Skin epidermis (tissue), 12 donors: ENCODE measurements at regions not wholly inside any gene's neighbourhood (a gene's known extent, or its start where the extent isn't known, plus 50 kb on each side); places are given as distances from the start of the nearest gene placed in this dataset.
"Not testable (repeated sequence)": the region's sequence is repeated elsewhere in the genome, so short reads cannot be mapped to it uniquely, and the experiment has no call there.

ENCODE experiments used
- H3K27ac ChIP-seq, 21 experiments: fragments of 200-600 bp; sonication (generic) in 11 of 21; one replicate each; pipeline ENCODE4 v1.5.0; 2020; ENCODE audit warnings: mild to moderate bottlenecking in 3 of 21, inconsistent platforms in 2 of 21, moderate library complexity in 2 of 21
- H3K4me3 ChIP-seq, 7 experiments: fragments of 200-600 bp; sonication (generic) in 2 of 7; one replicate each; pipeline ENCODE4 v1.5.0; 2020; ENCODE audit warnings: inconsistent platforms in 2 of 7, mild to moderate bottlenecking in 2 of 7, moderate library complexity in 1 of 7

DNA sequence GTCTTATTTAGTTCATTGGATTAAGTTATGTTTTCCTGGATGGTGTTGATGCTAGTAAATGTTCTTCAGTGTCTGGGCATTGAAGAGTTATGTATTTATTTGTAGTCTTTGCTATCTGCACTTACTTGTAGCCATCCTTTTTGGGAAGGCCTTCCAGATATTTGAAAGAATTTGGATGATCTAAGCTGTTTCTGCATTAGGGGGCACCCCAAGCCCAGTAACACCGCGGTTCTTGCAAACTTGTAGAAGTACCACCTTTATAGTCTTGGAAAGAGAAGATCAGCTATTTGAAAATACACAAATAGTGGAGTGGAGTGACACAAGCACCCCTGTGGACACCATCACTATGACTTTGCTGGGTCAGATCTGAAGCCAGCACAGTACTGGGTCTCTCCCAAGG lies 175.9 kb upstream of the KIF2B start:
- H3K4me3 ChIP-seq: no peak overlapping the region
- H3K27ac ChIP-seq: no peak overlapping the region

DNA sequence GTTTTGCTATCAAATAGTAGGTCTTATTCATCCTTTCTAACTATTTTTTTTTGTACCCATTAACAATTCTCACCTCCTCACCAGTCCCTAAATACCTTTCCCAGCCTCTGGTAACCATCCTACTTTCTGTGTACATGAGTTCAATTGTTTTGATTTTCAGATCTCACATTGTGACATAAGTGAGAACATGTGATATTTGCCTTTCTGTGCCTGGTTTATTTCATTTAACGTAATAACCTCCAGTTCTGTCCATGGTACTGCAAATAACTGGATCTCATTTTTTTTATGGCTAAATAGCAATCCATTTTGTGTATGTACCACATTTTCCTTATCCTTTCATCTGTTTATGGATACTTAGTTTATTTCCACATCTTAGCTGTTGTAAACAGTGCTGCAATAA lies 181.9 kb upstream of the KIF2B start:
- no peak overlapping the region for H3K4me3 ChIP-seq

DNA sequence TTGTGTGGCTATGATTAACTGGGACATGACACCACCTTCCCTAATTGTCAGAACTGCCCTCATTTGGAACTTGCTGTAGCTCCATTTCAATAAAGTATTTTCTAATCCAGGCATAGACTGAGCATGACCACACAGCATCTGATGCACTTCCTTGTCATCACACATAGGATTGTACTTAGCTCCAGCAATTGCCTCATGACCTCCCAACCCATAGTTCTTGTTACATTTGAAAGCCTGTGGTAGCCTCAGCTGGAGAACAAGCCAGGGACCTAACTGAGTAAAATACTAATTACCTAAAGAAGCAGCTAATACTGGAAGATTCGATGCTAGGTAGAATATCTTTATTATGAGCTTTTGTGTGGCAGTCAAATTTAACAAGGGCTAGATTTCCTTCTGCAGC lies 187.3 kb upstream of the KIF2B start:
- Histone ChIP-seq H3K27ac (no peak overlapping the region), H3K4me3 (no peak overlapping the region)

More for the DNA sequence above, 181.9 kb upstream of the KIF2B start:
- H3K27ac ChIP-seq: no peak overlapping the region

DNA sequence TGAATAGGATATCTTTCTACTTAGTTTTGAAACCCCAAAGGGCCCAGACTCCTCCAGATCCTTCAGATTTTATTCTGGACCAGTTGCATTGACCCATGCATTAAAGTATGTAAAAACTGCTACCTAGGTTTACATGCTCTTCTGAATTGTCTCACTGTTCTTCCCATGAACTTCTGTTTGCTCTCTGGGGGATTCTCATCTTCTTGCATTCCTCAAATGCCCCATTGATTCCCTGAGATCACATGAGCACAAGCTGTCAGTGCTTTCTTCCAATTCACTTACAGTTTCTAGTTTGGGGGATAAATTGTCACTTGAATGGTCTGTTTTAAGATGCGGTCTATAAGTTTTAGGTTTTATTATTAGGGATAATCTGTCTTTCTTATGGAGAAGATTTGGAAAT lies 188.9 kb upstream of the KIF2B start:
- no peak overlapping the region for H3K4me3 ChIP-seq
- no peak overlapping the region for H3K27ac ChIP-seq

DNA sequence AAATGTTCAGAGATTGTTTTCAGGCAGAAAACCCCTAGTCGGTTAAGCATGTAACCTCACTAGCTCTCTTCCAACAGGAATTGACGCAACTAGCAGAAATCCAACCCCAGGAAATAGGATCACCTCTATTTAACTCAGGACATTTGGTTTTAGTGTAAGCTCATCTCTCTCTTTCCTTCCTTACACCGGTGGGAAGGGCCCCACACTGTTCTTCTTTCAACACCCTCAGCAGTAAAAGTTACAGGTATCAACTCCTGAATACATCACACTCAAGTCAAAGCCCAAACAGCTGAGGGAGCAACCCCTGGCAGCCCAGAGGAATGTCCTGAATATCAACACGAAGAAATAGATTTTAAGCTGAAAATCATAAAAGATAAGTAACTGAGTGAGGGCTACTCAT lies 191.2 kb upstream of the KIF2B start:
- Histone ChIP-seq H3K4me3 (no peak overlapping the region), H3K27ac (no peak overlapping the region)

DNA sequence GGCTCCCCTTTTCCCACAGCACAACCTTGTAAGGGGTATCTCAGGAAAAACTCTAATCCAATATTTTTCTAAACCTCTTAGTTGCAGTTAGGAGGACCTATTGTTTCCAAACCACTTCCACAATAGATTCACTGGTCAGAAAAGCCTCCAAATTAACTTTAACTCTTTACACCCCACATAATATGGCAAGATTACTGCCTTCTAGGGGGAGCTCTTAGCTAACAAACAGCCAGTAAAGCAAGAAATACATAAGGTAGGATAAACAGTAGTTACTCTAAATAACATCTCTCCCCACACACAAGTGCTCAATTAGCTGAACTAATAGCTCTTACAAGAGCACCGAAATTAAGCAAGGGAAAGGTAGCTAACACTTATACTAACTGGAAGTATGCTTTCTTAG lies 192.1 kb upstream of the KIF2B start:
- H3K4me3 ChIP-seq: no peak overlapping the region
- no peak overlapping the region for H3K27ac ChIP-seq

DNA sequence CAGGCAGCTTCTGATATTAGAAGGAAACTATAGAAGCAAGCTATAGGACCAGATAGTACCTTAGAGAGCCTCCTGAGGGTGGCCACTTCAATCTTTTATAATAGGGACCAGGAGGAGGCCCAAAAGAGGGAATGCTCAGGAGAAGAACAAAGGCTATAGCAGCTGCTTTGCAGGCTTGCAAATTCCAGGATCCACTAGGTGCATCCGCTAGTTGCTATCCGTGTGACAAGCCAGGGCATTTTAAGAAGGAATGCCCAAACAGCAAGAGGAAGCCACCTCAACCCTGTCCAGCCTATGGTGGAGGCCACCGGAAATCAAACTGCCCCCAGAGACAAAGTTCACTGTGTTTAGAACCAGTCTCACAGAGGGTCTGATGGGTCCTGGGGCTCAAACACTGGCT lies 192.6 kb upstream of the KIF2B start:
- Histone ChIP-seq H3K4me3 (no peak overlapping the region), H3K27ac (no peak overlapping the region)

DNA sequence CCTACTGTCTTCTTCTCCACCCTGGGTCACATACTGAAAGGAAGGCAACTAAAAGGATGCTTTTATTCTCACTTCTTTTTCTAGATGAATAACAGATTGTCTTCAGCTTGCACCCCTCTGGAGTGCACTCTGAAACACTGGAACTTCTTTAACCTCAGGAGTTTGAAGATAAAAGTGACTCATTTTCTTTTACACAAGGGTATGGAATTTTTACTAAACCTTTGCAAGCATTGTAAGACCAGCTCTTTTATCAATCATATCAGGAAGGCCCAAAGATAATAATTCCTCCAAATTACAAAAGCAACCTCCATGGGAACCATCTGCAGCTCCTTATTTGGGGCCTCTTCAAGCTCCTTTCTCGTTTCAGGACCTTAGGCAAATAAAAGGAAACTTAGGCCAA lies 193.5 kb upstream of the KIF2B start:
- Histone ChIP-seq H3K27ac (no peak overlapping the region), H3K4me3 (no peak overlapping the region)

DNA sequence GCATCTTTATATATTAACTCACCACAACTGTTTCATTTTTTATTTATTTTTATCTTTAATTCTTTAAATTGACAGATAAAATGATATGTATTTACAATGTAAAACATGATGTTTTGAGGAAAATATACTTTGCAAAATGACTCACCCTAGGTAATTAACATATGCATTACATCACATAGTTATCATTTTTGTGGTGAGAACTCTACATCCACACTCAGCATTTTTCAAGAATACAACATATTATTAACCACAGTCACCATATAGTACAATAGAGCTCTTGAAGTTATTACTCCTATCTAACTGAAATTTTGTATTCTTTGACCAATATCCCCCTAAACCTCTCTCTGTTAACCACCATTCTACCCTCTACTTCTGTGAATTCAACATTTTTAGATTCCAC lies 194.7 kb upstream of the KIF2B start:
- H3K4me3 ChIP-seq: no peak overlapping the region
- no peak overlapping the region for H3K27ac ChIP-seq

DNA sequence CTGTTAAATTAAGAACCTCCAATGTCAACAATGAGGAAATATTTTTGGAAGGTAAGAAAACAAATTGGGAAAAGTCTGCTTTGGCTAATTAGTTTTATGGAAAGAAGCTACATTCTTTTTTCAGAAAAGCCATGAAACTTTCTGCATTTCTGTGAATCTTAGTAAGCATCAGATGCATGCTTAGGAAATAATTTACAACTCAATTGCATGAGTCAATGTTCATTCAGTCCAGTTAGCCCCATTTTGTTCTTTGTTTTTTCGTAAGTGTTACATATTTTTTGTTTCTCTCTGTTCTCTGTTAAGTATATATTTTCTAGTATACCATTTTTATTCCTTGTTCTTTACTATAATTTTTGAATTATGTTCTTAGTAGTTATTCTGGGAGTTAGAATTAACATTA lies 195.2 kb upstream of the KIF2B start:
- Histone ChIP-seq H3K27ac (no peak overlapping the region), H3K4me3 (no peak overlapping the region)

DNA sequence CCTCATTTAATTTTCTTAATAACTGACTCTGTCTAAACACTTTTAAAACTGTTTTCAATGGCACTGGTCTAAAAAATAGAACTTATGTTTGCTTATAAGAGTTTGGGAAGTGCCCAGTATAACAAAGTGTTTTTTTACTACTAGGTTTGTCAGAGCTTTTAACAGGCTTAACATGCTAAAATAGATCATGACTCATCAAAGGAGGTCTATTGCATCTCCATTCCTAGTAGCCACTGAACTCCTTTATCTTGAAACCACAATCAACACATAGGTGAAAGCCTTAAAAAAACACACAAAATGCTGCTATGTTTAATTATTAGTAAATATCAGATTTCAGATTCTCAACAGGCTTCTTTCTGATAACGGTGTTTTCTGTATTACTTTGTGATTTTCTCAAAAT lies 196.4 kb upstream of the KIF2B start:
- Histone ChIP-seq H3K4me3 (no peak overlapping the region), H3K27ac (no peak overlapping the region)

DNA sequence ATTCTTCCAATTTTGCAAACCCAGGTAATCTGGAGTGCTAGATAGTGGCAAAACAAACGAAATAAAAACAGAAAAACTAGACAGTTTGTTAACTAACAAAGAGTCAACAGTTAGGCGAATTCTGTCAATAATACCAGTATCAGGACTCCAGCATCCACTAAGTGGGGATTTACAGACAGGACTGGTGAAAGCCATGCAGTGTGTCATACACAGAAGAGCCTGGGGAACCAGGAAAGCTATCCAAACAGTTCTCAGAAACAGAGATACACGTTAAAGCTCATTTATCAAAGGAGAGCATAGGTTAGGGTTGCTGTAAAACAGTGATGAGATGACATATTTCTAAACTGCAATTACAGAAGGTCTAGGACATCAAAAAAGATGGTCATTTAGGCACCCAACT lies 203.7 kb upstream of the KIF2B start:
- H3K27ac ChIP-seq: no peak overlapping the region
- no peak overlapping the region for H3K4me3 ChIP-seq

DNA sequence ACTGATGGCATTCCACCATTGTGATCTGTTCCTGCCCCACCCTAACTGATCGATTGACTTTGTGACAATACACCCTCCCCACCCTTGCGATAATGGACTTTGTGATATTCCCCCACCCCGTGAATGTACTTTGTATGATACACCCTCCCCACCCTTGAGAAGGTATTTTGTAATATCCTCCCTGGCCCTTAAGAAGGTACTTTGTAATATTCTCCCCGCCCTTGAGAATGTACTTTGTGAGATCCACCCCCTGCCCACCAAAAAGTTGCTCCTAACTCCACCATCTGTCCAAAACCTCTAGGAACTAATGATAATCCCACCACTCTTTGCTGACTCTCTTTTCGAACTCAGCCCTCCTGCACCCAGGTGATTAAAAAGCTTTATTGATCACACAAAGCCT lies 214.5 kb upstream of the KIF2B start:
- H3K27ac ChIP-seq, H3K4me3 ChIP-seq: not testable (repeated sequence)

DNA sequence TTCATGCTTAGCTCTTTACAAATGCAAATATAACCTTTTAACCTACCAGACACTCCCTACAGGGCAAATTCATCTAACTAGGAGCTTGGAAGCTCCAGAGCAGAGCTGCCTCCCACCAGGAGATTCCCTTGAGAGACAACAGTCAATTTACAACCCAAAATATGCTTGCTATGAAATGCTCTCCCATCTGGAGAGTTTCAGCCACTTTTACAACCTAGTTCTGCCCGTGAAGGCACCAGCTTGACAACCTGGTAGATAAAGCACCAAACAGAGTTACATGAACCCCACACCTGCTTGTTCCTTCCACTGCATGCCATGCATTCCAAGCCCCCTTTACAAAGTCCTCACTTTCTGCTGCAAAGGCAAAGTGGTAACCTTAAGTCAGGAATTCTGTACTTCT lies 215.3 kb upstream of the KIF2B start:
- Histone ChIP-seq H3K27ac (no peak overlapping the region), H3K4me3 (no peak overlapping the region)

DNA sequence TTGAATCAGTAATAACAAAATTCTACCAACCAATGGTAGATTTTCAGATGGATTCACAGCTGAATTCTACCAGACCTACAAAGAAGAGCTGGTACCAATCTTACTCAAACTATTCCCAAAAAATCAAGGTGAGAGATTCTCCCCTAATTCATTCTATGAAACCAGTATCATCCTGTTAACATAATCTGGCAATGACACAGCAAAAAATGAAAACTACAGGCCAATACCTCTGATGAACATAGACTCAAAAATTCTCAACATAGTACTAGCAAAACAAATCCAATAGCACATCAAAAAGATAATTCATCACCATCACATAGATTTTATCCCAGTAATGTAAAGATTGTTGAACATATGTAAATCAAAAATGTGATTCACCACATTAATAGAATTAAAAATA lies 234.4 kb upstream of the KIF2B start:
- Histone ChIP-seq H3K4me3 (no peak overlapping the region), H3K27ac (no peak overlapping the region)

DNA sequence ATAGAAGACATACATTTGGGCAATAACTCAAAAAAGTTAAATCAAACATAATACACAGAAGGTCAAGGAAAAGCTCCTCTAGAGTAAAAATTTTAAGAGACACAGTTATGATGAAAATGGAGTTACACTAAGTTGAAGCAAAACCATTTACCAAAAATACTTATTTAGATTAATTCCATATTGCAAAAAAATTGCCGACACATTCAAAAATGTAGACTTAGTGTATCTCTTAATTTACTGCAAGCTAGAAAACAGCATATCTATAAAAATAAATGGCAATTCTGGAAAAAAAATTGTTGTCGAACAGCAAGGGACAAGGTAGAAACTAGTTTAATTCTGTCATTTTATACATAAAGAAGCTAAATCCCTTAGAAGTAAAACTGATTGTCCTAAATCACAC lies 248.7 kb upstream of the KIF2B start:
- Histone ChIP-seq H3K27ac (no peak overlapping the region), H3K4me3 (no peak overlapping the region)

DNA sequence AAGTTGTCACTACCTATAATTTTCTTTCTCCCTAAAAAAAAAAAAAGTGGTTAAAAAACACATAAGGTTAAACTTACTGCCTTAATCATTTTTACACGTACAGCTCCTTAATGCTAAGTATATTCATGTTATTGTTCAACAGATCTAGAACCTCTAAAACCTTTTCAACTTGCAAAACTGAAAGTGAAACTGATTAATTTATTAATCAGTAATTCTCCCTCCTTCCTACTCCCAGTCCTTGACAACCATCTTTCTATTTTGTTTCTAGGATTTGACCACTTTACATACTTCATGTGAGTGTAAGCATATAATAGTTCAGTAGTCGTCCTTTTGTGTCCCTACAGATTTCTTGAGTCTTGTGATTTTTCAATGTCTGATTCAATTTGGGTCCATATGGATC lies 251.4 kb upstream of the KIF2B start:
- Histone ChIP-seq H3K4me3 (no peak overlapping the region), H3K27ac (no peak overlapping the region)

DNA sequence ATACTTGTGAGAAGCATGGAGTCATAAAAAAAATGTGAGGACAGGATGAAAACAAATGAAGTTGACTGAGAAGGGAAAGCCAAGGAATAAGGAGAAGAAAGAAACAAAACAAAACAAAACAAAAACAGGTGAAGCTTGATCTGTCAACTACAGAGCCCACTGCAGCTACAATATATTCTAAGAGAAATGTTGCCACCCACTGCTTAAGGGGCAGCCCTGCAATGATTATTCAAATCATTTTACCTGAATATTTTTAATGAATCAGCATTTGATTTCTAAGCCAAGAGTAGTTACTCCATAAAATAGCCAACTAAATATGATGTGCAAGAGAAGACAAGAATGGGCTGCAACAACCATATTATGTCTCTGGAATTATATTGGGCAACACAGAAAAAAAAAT lies 252.0 kb upstream of the KIF2B start:
- Histone ChIP-seq H3K4me3 (no peak overlapping the region), H3K27ac (no peak overlapping the region)

DNA sequence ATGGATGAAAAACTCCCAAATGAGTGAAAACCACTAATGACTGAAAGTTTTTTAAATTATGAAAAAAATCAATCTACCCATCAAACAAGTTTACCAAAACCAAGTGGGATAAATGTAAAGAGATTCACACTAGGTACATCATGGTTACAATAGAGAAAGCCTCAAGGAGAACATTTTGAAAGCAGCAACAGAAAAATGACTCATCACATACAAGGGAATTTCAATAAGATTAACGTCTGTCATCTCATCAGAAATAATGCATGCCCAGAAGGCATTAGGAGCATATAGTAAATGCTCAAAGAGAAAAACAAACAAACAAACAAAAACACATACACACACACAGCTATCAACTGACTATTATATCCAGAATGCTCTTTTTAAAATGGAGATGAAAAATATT lies 261.8 kb upstream of the KIF2B start:
- H3K4me3 ChIP-seq: no peak overlapping the region

DNA sequence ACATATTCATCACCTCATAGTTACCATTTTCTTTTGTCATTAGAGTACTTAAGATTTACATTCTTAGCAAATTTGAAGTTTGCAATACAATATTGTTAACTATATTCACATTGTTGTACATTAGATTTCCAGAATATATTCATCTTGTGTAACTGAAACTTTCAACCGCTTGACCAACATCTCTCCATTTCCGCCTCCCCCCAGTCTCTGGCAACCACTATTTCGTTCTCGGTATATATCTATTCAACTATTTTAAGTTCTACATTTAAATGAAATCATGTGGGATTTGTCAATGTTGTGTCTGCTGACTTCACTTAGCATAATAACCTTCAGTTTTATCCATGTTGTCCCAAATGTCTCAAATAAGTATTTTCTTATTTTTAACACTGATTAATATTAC lies 274.5 kb upstream of the KIF2B start:
- Histone ChIP-seq H3K4me3 (no peak overlapping the region), H3K27ac (no peak overlapping the region)

More for the DNA sequence above, 261.8 kb upstream of the KIF2B start:
- H3K27ac ChIP-seq: no peak overlapping the region

DNA sequence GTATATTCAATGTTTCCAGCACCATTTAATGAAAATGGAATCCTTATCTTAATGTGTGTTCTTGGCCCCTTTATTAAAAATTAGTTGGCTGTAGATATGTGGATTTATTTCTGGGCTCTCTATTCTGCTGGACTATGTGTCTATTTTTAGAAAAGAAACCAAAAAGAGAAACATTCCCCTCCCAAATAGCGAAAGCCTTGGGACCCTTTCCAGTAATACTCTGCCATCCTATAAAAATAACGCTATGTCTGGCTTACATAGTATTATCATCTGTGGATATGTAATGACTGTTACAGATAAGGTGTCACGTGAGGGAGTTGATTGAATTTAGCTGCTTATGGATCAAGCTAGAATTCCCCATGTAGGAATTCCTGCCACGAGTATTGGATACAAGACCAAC lies 279.3 kb upstream of the KIF2B start:
- Histone ChIP-seq H3K27ac (no peak overlapping the region), H3K4me3 (no peak overlapping the region)

DNA sequence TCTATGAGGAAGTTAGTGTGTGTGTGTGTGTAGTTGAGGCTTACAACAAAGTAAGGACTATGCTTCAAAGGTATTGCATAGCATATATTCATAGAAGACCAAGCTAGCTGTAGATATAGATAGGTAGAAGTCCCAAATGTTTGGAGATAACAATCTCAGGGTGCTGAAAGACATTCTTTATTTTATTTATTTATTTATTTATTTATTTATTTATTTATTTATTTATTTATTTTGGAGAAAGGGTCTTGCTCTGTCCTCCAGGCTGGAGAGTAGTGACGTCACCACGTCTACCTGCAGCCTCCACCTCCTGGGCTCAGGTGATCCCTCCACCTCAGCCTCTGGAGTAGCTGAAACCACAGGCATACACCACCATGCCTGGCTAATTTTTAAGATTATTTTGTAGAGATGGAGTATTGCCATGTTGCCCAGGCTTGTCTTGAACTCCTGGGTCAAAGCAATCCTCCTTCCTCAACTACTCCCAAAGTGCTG lies 284.6 kb upstream of the KIF2B start:
- Histone ChIP-seq H3K27ac (no peak overlapping the region), H3K4me3 (no peak overlapping the region)

DNA sequence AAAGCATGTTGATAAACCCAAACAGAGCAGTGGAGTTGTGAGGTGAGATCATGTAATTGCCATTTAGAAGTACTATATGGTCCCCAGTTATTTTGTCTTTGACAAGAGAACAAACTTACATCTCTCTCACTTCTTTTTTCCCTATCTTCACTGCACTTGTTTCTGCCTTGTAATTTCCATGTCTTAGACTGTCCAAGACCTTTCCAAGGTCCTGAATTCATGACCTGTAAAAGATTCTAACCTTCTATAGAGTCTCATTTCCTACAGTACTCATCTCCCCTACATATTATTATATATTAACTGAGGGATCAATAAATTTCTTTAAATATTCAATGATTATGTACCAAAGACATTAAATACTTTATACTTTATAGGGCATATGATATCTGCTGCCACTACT lies 295.3 kb upstream of the KIF2B start:
- H3K27ac ChIP-seq: no peak overlapping the region
- no peak overlapping the region for H3K4me3 ChIP-seq
